Psoas muscle (tissue), 7 donors: ENCODE measurements at regions not wholly inside any gene's neighbourhood (a gene's known extent, or its start where the extent isn't known, plus 50 kb on each side); places are given as distances from the start of the nearest gene placed in this dataset.

Experiments used
- ATAC-seq, 4 donors: fragments of 200-7000 bp; cut with Tn5 transposase; one replicate each; pipeline ENCODE4 v1.9.1; 2020; ENCODE audit warnings: moderate library complexity in 3 of 4, mild to moderate bottlenecking in 2 of 4
- DNase-seq, 2 donors: peaks; one replicate each; pipeline ENCODE4 v3.0.0-alpha.2; 2020
- H3K27ac ChIP-seq: fragments of 200-600 bp; one replicate; pipeline ENCODE4 v1.8.0; 2022
- H3K27me3 ChIP-seq, 3 donors: fragments of 200-600 bp in 1 of 3; one replicate each; pipeline versions ENCODE4 v1.6.1 to v1.8.0; 2013 to 2022; ENCODE audit warnings: low read length in 2 of 3, mild to moderate bottlenecking in 2 of 3, moderate library complexity in 1 of 3; ENCODE audit not compliant: insufficient read depth in 3 of 3
- H3K36me3 ChIP-seq, 2 donors: fragments of 200-600 bp in 1 of 2; one replicate each; pipeline versions ENCODE4 v1.6.1 to v1.8.0; 2013 to 2022; ENCODE audit warnings: low read depth in 1 of 2, mild to moderate bottlenecking in 1 of 2, moderate library complexity in 1 of 2; ENCODE audit not compliant: insufficient read depth in 1 of 2
- H3K4me1 ChIP-seq: fragments of 200-600 bp; one replicate; pipeline ENCODE4 v1.8.0; 2022
- H3K4me3 ChIP-seq: fragments of 200-600 bp; one replicate; pipeline ENCODE4 v1.8.0; 2022; ENCODE audit warnings: mild to moderate bottlenecking
- H3K9me3 ChIP-seq: fragments of 200-600 bp; one replicate; pipeline ENCODE4 v1.8.0; 2022
- CTCF ChIP-seq: fragments of 200-600 bp; IDR thresholded peaks from one replicate; pipeline ENCODE4 v1.8.0; 2022; ENCODE audit warnings: antibody characterized with exemption
- WGBS, 3 donors: extraction: QIAGEN DNeasy Blood & Tissue Kit; methylation state at CpG; one replicate each; pipeline versions ENCODE4 v1.1.6 to v1.1.7; 2013; 5-methylcytosine and 5-hydroxymethylcytosine counted together
- intact Hi-C, 2 donors: fragments of 100-400 bp; cut with DNase I; formaldehyde crosslinking; loops; one replicate each; pipeline versions ENCODE4 v1.11.0 to v1.14.2; 2022
- donor health status: healthy with polysubstance abuse.
- donor health status: DM: no; HTN: no; CAD: no; lungs with moderate emphysema.
- donor health status: Bipolar disorder and iron deficiency.
- donor health status: healthy.
- donor health status: DM: yes; HTN: yes; CAD: no.
- donor health status: DM: no; HTN: no; CAD: no.
- donor health status: DM: yes; HTN: yes; CAD: no.

GRCh38 chr13:108005231-108005630 is 210.1 kb downstream of the LIG4 start:
- ATAC-seq (no peak), DNase-seq (no peak)
- intact Hi-C loops, result no loop called here
- Histone ChIP-seq H3K4me3 (no peak overlapping the region), H3K4me1 (no peaks in the 10 kb centered on the region), H3K36me3 (no peaks in the 10 kb centered on the region), H3K27me3 (no peaks in the 10 kb centered on the region), H3K27ac (no peak overlapping the region), H3K9me3 (no peaks in the 10 kb centered on the region)
- WGBS, 3 donors, result 40 to 66% (median 53%) methylated on average over 3 of the region's 3 CpGs
- TF ChIP-seq CTCF, result no peak

GRCh38 chr13:108003626-108004025 is 211.7 kb downstream of the LIG4 start:
- no peak for TF ChIP-seq CTCF
- intact Hi-C loops, result no loop called here
- Histone ChIP-seq H3K27me3 (no peaks in the 10 kb centered on the region), H3K9me3 (no peaks in the 10 kb centered on the region), H3K27ac (no peak overlapping the region), H3K4me3 (no peak overlapping the region), H3K4me1 (no peaks in the 10 kb centered on the region), H3K36me3 (no peaks in the 10 kb centered on the region)
- DNase-seq (no peak), ATAC-seq (no peak)
- 53 to 84% (median 60%) methylated on average over 3 of the region's 3 CpGs for WGBS, 3 donors

GRCh38 chr13:108000998-108001397 is 214.3 kb downstream of the LIG4 start:
- H3K4me3 ChIP-seq, result no peak overlapping the region
- intact Hi-C loops, result no loop called here
- 68 to 82% (median 69%) methylated on average over 3 of the region's 3 CpGs for WGBS, 3 donors
- H3K27ac ChIP-seq, result no peak overlapping the region
- ATAC-seq (no peak), DNase-seq (no peak)
- no peaks in the 10 kb centered on the region for H3K9me3 ChIP-seq
- no peaks in the 10 kb centered on the region for H3K4me1 ChIP-seq
- H3K27me3 ChIP-seq, result no peaks in the 10 kb centered on the region
- no peaks in the 10 kb centered on the region for H3K36me3 ChIP-seq
- TF ChIP-seq CTCF, result no peak

- ATAC-seq (no peak), DNase-seq (no peak)
- intact Hi-C loops, result no loop called here
- Histone ChIP-seq H3K36me3 (no peaks in the 10 kb centered on the region), H3K4me1 (no peaks in the 10 kb centered on the region), H3K27ac (no peak overlapping the region), H3K9me3 (no peaks in the 10 kb centered on the region), H3K27me3 (no peaks in the 10 kb centered on the region), H3K4me3 (no peak overlapping the region)
- 83 to 89% (median 83%) methylated on average over 3 of the region's 3 CpGs for WGBS, 3 donors
- TF ChIP-seq CTCF, result no peak
Observed at GRCh38 chr13:107999751-108000150, 215.6 kb downstream of the LIG4 start.

- no peaks in the 10 kb centered on the region for H3K4me1 ChIP-seq
- no peaks in the 10 kb centered on the region for H3K9me3 ChIP-seq
- ATAC-seq, result no peak
- no peak for DNase-seq
- no peak overlapping the region for H3K4me3 ChIP-seq
- H3K27ac ChIP-seq, result no peak overlapping the region
- H3K36me3 ChIP-seq, result no peaks in the 10 kb centered on the region
- no peak for TF ChIP-seq CTCF
- no peaks in the 10 kb centered on the region for H3K27me3 ChIP-seq
- intact Hi-C loops, result no loop called here
Observed at GRCh38 chr13:107994137-107994536, 221.2 kb downstream of the LIG4 start.
